ENCODE measurements at regions not wholly inside any gene's neighbourhood (a gene's known extent, or its start where the extent isn't known, plus 50 kb on each side); places are given as distances from the start of the nearest gene placed in this dataset.

GRCh38 chr11:34810107-34810562, 106.0 kb downstream of the APIP start:
- no peak for TF ChIP-seq REST (IDR thresholded peaks at IDR 0.05; ENCODE audit: insufficient read depth in 1 of 2, low read depth in 2 of 2, low read length in 2 of 2)
- no peak for TF ChIP-seq SIN3A (IDR thresholded peaks at IDR 0.05; ENCODE audit: borderline replicate concordance, insufficient read depth, low read length)
- no peak for TF ChIP-seq POLR2AphosphoS5 (IDR thresholded peaks at IDR 0.05; ENCODE audit: low read depth, low read length)
- TF ChIP-seq TAF1 (IDR thresholded peaks at IDR 0.05; ENCODE audit: borderline replicate concordance, insufficient read depth, low read length): no peak
- no peak for TF ChIP-seq FOXP2 (optimal IDR thresholded peaks at IDR 0.05; ENCODE audit: borderline replicate concordance, extremely low read depth, extremely low read length, insufficient read depth)

- TF ChIP-seq TAF1 (IDR thresholded peaks at IDR 0.05; ENCODE audit: borderline replicate concordance, insufficient read depth, low read length) (no peak), POLR2AphosphoS5 (IDR thresholded peaks at IDR 0.05; ENCODE audit: low read depth, low read length) (no peak), FOXP2 (optimal IDR thresholded peaks at IDR 0.05; ENCODE audit: borderline replicate concordance, extremely low read depth, extremely low read length, insufficient read depth) (no peak), SIN3A (IDR thresholded peaks at IDR 0.05; ENCODE audit: borderline replicate concordance, insufficient read depth, low read length) (no peak), REST (IDR thresholded peaks at IDR 0.05; ENCODE audit: insufficient read depth in 1 of 2, low read depth in 2 of 2, low read length in 2 of 2) (no peak)
Measured at GRCh38 chr11:34809191-34810106, 106.7 kb downstream of the APIP start.

GRCh38 chr11:34806875-34807274, 109.3 kb downstream of the APIP start:
- TF ChIP-seq SIN3A (IDR thresholded peaks at IDR 0.05; ENCODE audit: borderline replicate concordance, insufficient read depth, low read length): no peak
- TF ChIP-seq REST (IDR thresholded peaks at IDR 0.05; ENCODE audit: insufficient read depth in 1 of 2, low read depth in 2 of 2, low read length in 2 of 2): no peak
- TF ChIP-seq POLR2AphosphoS5 (IDR thresholded peaks at IDR 0.05; ENCODE audit: low read depth, low read length): no peak

GRCh38 chr11:34805937-34806336, 110.2 kb downstream of the APIP start:
- TF ChIP-seq SIN3A (IDR thresholded peaks at IDR 0.05; ENCODE audit: borderline replicate concordance, insufficient read depth, low read length) (no peak), POLR2AphosphoS5 (IDR thresholded peaks at IDR 0.05; ENCODE audit: low read depth, low read length) (no peak), FOXP2 (optimal IDR thresholded peaks at IDR 0.05; ENCODE audit: borderline replicate concordance, extremely low read depth, extremely low read length, insufficient read depth) (no peak), TAF1 (IDR thresholded peaks at IDR 0.05; ENCODE audit: borderline replicate concordance, insufficient read depth, low read length) (no peak), REST (IDR thresholded peaks at IDR 0.05; ENCODE audit: insufficient read depth in 1 of 2, low read depth in 2 of 2, low read length in 2 of 2) (no peak)
